PC-3 (cell line): ENCODE measurements at regions not wholly inside any gene's neighbourhood (a gene's known extent, or its start where the extent isn't known, plus 50 kb on each side); places are given as distances from the start of the nearest gene placed in this dataset.

Source experiments
- CTCF ChIP-seq: fragments of 300-600 bp; sonication (generic); conservative IDR thresholded peaks from 2 replicates; pipeline ENCODE4 v1.5.1; 2017; ENCODE audit warnings: antibody characterized with exemption, low read depth, mild to moderate bottlenecking, low read length
- EZH2 ChIP-seq: fragments of 300-600 bp; sonication (generic); IDR thresholded peaks from one replicate; pipeline ENCODE4 v1.6.1; 2017; ENCODE audit warnings: antibody characterized with exemption, mild to moderate bottlenecking, low read length; ENCODE audit not compliant: unreplicated experiment

- TF ChIP-seq EZH2: no peak
- TF ChIP-seq CTCF: no peak
These were observed 117.3 kb downstream of the GALR1 start for GRCh38 chr18:77366720-77367641.
